Ishikawa (cell line): ENCODE measurements at regions not wholly inside any gene's neighbourhood (a gene's known extent, or its start where the extent isn't known, plus 50 kb on each side); places are given as distances from the start of the nearest gene placed in this dataset.
A peak's percentile ranks its signal among the peaks of the same experiment; 100 is the strongest.

Source experiments
- CEBPB ChIP-seq: IDR thresholded peaks from 2 replicates; pipeline ENCODE4 v1.6.1; 2012
- CREB1 ChIP-seq: IDR thresholded peaks from 2 replicates; pipeline ENCODE4 v1.6.1; 2012; ENCODE audit warnings: low read depth
- EGR1 ChIP-seq: IDR thresholded peaks from 2 replicates; pipeline ENCODE4 v1.6.1; 2012
- EP300 ChIP-seq: IDR thresholded peaks from 2 replicates; pipeline ENCODE4 v1.6.1; 2012; ENCODE audit warnings: borderline replicate concordance
- FOXM1 ChIP-seq: IDR thresholded peaks from 2 replicates; pipeline ENCODE4 v1.6.1; 2012; ENCODE audit warnings: low read depth, borderline replicate concordance
- MAX ChIP-seq: IDR thresholded peaks from 2 replicates; pipeline ENCODE4 v1.6.1; 2012
- NFIC ChIP-seq: IDR thresholded peaks from 2 replicates; pipeline ENCODE4 v1.6.1; 2012
- RAD21 ChIP-seq: IDR thresholded peaks from 2 replicates; pipeline ENCODE4 v1.6.1; 2012; ENCODE audit warnings: low read depth
- REST ChIP-seq: IDR thresholded peaks from 2 replicates; pipeline ENCODE4 v1.6.1; 2012; ENCODE audit warnings: low read depth, mild to moderate bottlenecking
- TAF1 ChIP-seq: IDR thresholded peaks from 2 replicates; pipeline ENCODE4 v1.6.1; 2012; ENCODE audit warnings: low read depth, mild to moderate bottlenecking
- TCF12 ChIP-seq: IDR thresholded peaks from 2 replicates; pipeline ENCODE4 v1.6.1; 2012; ENCODE audit warnings: low read depth
- TEAD4 ChIP-seq: IDR thresholded peaks from 2 replicates; pipeline ENCODE4 v1.6.1; 2012
- USF1 ChIP-seq: IDR thresholded peaks from 2 replicates; pipeline ENCODE4 v1.6.1; 2012
- YY1 ChIP-seq: IDR thresholded peaks from 2 replicates; pipeline ENCODE4 v1.6.1; 2012; ENCODE audit warnings: low read depth
- ZBTB7A ChIP-seq: IDR thresholded peaks from 2 replicates; pipeline ENCODE4 v1.6.1; 2012; ENCODE audit warnings: low read depth

GRCh38 chr12:31207799-31208465 is 118.0 kb downstream of the SINHCAF start:
- TF ChIP-seq TEAD4 (no peak), NFIC (peak; percentile 29), CREB1 (no peak), CEBPB (no peak), USF1 (no peak), REST (peak; percentile 56), RAD21 (no peak), MAX (no peak), FOXM1 (no peak)

- TF ChIP-seq NFIC (no peak), USF1 (no peak), CREB1 (no peak), EGR1 (no peak), ZBTB7A (no peak)
Measured at GRCh38 chr12:31210104-31210503, 115.8 kb downstream of the SINHCAF start.

- TF ChIP-seq NFIC, result no peak
- TF ChIP-seq EGR1, result no peak
- no peak for TF ChIP-seq MAX
- no peak for TF ChIP-seq CEBPB
- TF ChIP-seq YY1, result no peak
- TF ChIP-seq FOXM1, result no peak
- TF ChIP-seq TCF12, result no peak
- no peak for TF ChIP-seq REST
- TF ChIP-seq EP300, result no peak
- TF ChIP-seq RAD21, result no peak
- TF ChIP-seq USF1, result no peak
- TF ChIP-seq TAF1, result no peak
- TF ChIP-seq ZBTB7A, result no peak
- TF ChIP-seq CREB1, result no peak
- no peak for TF ChIP-seq TEAD4
Measured at GRCh38 chr12:31210541-31210940, 115.4 kb downstream of the SINHCAF start.

- TF ChIP-seq TCF12, result no peak
- TF ChIP-seq ZBTB7A, result no peak
Measured at GRCh38 chr12:31214626-31215517, 111.1 kb downstream of the SINHCAF start.

GRCh38 chr12:31215518-31216232 is 110.3 kb downstream of the SINHCAF start:
- TF ChIP-seq MAX, result no peak
- TF ChIP-seq ZBTB7A, result no peak
- TF ChIP-seq CREB1, result no peak
- TF ChIP-seq TEAD4, result no peak
- TF ChIP-seq REST, result no peak
- no peak for TF ChIP-seq EGR1
- no peak for TF ChIP-seq USF1
- TF ChIP-seq TCF12, result no peak
- TF ChIP-seq EP300, result no peak
- TF ChIP-seq RAD21, result no peak
- no peak for TF ChIP-seq NFIC
- TF ChIP-seq YY1, result no peak
- no peak for TF ChIP-seq TAF1
- TF ChIP-seq FOXM1, result no peak
- no peak for TF ChIP-seq CEBPB
